HG02759 (cell line): ENCODE measurements at regions not wholly inside any gene's neighbourhood (a gene's known extent, or its start where the extent isn't known, plus 50 kb on each side); places are given as distances from the start of the nearest gene placed in this dataset.

Source experiments
- ATAC-seq: cut with Tn5 transposase; IDR thresholded peaks from one replicate; pipeline ENCODE4 v1.9.1; 2021; ENCODE audit warnings: mild to moderate bottlenecking, moderate library complexity; ENCODE audit not compliant: unreplicated experiment

DNA sequence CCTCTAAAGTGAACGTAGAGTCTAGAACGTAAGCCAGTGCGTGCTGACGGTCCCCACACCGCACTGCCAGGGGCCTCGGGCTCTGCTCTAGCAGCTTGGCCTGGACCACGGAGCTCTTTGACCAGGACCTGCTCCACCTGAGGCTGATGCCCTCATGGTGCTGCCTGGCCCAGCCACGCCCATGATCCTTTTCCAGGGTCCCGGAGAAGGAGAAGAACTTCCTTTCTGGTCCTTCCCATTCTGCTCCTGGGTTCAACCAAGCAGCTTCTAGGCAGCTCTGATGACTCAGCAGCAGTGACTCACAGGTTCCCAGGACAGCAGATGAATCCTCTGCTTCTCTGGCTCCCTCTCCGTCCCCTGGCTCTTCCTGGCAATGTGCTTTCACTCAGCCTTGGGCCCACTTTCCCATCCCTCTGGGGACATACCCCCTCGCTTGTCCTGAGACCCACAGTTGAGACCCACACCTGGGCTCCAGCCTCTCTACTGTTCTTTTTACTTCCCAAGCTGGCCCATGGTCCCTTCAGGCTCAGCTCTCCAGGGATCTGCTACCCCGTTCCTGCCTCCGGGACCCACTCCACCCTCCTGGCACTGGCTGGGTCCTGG lies 246.3 kb upstream of the RAB4A start:
- no peak for ATAC-seq

GRCh38 chr1:229025576-229025975 lies 245.3 kb upstream of the RAB4A start:
- no peak for ATAC-seq

DNA sequence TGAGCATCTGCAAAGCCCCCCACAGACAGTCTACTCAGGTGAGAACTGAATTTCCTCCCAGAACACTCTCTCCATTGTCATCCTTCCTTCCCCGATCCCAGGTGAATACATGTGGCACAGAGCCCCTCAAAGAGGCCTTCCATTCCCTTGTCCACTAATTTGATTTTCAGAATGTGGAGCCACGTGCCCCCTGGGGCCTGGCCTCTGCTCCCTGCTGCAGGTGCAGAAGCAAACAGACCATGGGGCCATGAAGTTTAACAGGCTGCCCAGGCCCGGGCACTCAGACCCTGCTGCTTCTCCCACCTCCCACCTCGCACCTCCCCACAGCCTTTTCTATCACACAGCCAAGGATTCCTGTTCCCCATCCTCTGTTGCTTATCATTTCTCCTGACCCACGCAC lies 243.8 kb upstream of the RAB4A start:
- ATAC-seq: no peak

DNA sequence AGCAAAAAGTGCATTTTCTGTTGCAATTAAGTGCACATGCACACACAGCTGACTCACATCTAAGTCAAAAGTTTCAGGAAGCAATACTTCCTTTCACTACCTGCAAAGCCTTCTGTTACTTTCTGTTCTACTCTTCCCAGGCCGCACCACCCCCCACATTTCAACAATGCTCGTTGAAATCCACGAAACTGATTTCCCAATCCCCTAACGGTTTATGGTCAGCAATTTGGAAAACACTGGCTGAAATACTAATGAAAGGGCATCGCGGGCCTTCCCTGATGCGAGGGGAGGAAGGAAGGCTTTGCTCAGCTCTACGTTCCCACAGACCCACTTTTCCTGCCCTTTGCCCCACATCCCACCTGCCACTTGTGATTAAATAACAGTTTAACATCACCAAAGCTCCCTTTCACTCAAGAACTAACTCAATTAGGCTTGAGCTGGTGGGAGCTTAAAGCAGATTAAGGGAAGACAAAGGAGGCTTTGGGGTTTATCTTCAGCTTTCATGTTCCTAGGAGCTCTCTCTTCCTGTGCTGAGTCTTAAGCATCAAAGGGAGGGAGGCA lies 243.2 kb upstream of the RAB4A start:
- ATAC-seq: no peak

GRCh38 chr1:229028544-229028943 lies 242.4 kb upstream of the RAB4A start:
- no peak for ATAC-seq

GRCh38 chr1:229028987-229029878 lies 241.7 kb upstream of the RAB4A start:
- no peak for ATAC-seq

GRCh38 chr1:229029879-229030235 lies 241.1 kb upstream of the RAB4A start:
- no peak for ATAC-seq

- ATAC-seq: no peak
These were observed 240.3 kb upstream of the RAB4A start for GRCh38 chr1:229030630-229031029.

DNA sequence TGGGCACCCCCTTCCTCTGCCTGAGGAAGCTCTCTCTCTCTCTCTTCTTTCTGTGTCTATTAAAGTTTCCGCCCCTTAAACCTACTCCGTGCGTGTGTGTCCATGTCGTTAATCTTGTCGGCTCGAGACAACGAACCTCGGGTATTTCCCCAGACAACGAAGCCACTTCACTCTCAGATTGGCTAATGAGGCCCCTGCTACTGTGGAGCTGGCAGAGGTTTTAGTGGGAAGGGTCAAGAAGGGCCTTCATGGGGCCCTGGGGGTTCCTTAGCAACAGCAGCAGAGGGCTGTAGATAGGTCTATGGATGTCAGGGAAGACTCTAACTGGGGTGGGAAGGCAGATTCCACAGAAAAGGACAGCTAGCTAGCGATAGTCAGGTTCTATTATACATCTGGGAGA lies 239.8 kb upstream of the RAB4A start:
- ATAC-seq: no peak

DNA sequence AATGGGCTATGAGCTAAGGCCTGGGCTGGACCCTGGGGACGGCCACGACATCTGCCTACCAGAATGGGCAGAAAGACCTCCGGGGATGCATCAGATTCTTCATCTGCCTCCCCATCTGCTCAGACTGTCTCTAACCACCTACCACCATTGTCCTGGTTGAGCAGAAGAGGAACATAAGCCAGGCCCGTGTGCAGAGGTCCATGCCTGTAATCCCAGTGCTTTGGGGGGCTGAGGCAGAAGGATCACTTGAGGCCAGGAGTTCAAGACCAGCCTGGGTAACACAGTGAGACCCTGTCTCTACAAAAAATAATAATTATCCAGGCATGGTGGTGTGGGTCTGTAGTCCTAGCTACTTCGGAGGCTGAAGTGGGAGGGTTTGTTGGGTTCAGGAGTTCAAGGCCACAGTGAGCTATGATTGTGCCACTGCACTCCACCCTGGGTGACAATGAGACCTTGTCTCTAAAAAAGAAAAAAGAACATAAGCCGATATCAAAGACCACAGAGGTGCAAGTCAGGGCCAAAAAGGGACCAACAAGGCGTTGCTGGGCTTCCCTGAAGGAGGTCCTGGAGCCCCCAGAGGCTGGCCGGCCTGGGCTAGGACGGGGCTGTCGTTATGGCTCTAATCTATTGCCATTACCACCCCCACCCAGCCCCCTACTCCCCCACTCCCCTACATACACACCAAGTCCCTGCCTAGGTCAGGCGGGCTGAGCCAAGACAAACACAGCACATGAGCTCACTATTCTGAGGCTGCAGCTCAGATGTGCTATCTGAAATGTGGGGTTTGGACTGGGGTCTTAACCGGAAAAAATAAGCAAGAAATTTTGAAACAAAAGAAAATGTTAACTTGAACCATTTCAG lies 239.2 kb upstream of the RAB4A start:
- no peak for ATAC-seq

- no peak for ATAC-seq
These were observed 238.5 kb upstream of the RAB4A start for GRCh38 chr1:229032375-229032774.

DNA sequence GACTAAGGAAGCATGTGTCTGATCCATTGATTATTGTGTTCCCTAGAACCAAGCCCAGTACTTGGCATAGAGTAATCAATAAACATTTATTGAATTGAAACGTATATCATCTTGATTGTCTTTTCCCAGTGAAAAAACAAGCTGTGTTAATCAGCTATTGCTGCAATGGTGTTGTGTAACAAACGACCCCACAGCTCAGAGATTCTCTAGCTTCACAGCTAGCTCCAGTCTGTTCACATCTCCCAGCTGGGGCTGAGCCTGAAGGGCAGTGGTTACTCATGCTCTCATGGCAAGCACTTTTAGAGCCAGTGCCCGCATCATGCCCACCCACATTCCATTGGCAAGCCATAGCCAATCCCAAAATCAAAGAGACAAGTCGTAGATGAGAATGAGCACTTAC lies 237.4 kb upstream of the RAB4A start:
- no peak for ATAC-seq

DNA sequence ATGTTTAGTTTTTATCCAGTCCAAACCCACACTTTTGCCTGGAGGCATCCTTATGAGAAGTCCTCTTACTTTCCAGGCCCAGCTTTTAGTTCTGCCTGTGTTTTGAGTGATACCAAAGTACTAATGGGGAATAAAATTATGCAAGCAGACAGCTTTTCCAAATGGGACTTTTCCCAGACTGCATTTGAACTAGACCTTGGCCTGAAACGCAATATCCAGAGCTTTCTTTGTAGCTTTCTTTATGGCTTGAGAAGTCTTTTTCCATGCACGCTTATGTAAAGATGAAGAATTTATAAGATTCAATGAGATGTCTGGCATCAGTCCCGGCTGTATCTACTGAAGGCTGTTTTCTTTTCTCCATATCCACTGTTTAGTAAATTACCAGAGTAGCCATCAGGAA lies 236.6 kb upstream of the RAB4A start:
- no peak for ATAC-seq

- peak; percentile 86 for ATAC-seq
These were observed 235.7 kb upstream of the RAB4A start for GRCh38 chr1:229035054-229035747.

DNA sequence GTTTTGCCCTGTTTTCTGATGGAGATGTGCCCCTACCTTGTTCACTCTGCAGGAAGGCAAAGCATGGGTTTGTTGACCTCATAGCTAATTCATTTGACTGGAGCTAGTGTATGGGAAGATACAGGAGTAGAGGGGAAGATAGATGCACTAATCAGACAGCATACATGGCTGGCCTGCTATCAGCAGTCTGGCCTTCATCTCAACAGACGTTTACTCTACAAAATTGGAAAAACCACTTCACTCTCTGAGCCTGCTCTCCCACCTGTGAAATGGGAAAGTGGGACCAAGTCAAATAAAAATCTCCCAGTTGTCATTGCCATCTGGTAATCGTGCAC lies 235.2 kb upstream of the RAB4A start:
- ATAC-seq: peak; percentile 35

DNA sequence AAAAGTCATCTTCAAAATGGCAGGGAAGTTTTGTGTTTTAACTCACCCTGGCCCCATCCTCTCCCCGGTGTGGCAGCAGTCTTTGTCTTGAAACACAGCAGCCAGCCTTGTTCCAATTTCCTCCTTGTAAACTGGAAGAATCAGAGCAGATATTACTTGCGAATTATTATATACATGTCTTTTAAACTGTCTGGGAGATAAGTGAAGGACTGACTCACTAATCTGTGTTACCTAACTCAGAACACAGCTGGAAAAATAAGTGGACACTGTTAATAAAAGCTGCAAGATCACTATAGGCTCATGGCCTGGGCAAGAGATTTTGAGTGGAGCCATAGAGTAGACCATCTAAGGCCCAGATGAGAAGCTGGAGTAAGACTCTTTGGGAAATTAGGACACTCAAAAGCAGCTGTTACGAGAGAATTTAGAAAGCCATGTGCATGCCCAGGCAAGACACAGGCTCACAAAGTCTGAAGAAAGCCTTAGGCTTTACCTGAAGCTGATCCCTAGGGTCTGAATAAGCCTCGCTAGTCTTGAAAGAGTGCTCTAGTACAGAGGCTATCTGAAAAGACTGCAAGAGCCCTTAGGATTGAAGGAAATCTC lies 233.0 kb upstream of the RAB4A start:
- ATAC-seq: no peak

- no peak for ATAC-seq
These were observed 230.1 kb upstream of the RAB4A start for GRCh38 chr1:229040630-229041358.

DNA sequence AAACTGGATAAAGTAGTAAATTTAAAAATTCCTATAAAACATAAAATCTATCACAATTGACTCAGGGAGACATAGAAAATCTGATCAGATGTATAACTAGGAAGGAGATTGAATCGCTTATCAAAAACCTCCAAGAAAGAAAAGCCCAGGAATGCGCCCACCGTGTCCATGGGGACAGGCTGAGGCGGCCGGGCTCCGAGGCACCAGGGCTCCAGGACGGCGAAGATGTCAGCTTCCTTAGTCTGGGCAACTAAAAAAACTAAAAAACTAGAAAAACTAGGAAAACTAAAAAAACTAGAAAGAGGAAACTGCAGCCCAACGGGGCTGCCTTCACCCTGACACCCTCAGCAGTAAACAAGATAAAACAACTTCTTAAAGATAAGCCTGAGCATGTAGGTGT lies 229.0 kb upstream of the RAB4A start:
- ATAC-seq: no peak

DNA sequence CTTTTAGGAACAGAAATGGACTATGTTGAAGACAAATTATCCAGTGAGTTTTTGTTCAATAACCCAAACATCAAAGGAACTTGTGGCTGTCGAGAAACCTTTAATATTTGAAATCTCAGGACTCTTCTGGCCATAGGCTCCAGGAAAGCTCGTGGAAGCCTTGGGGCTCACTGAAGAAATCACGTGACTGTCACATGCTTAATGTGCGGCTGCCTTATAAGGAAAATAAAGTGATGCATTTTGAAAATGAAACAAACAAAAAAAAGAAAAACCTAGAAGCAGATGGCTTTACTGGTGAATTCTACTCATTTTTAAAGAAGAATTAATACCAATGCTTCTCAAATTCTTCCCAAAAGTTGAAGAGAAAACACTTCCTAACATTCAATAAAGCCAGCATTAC lies 228.4 kb upstream of the RAB4A start:
- ATAC-seq: no peak

DNA sequence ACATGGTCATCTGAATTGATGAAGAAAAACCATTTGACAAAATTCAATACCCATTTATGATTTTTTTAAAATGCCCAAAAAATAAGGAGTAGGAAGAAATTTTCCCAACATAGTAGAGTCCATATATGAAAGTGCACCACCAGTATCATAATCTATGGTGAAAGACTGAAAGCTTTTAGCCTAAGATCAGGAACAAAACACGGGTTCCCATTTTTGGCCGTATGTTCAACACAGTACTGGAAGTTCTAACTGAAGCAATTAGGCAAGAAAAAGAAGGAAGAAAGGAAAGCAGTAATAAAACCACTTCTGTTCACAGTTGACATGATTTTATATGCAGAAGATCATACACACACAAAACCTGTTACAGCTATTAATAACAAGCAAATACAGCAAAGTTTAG lies 227.8 kb upstream of the RAB4A start:
- ATAC-seq: no peak
